Kidney epithelial cell (primary cell): ENCODE measurements at regions not wholly inside any gene's neighbourhood (a gene's known extent, or its start where the extent isn't known, plus 50 kb on each side); places are given as distances from the start of the nearest gene placed in this dataset.
"Not testable (repeated sequence)": the region's sequence is repeated elsewhere in the genome, so short reads cannot be mapped to it uniquely, and the experiment has no call there.

Experiments used
- DNase-seq: peaks from one replicate; pipeline ENCODE4 v3.0.0-alpha.2; 2010; ENCODE audit warnings: low read depth
- H3K27me3 ChIP-seq: 2 replicates; pipeline ENCODE4 v1.6.0; 2011; ENCODE audit warnings: low read length; ENCODE audit not compliant: control insufficient read depth, insufficient read depth
- H3K36me3 ChIP-seq: 2 replicates; pipeline ENCODE4 v1.5.1; 2011; ENCODE audit warnings: low read length; ENCODE audit not compliant: control insufficient read depth, insufficient read depth
- H3K4me3 ChIP-seq: 2 replicates; pipeline ENCODE4 v1.5.1; 2011; ENCODE audit warnings: low read depth, mild to moderate bottlenecking, control low read depth, low read length
- TF ChIP-seq, protein P1 (sequence below): IDR thresholded peaks from 2 replicates; pipeline ENCODE4 v1.5.1; 2011; ENCODE audit warnings: mild to moderate bottlenecking, moderate library complexity, low read length, control low read depth, inconsistent platforms; ENCODE audit not compliant: insufficient read depth, poor library complexity, severe bottlenecking

DNA sequence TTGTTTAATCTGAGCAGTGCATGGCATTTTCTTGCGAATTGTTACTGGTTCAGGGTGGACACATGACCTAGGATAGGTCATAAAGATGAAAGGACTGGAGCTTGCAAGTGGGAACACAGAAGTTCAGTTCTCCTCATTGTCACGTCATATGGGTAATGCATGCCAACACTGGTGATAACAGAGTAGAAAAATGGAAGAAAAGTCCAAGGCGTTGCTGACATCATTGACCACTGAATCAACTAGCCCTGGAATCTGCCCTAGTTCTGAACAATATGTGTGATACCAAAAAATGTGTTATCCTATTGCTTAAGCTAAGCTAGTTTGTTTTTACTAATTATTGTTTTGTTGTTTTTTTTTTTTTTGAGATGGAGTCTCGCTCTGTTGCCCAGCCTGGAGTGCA, 234.2 kb upstream of the MAF start:
- DNase-seq = no peak
- TF ChIP-seq, protein P1, sequence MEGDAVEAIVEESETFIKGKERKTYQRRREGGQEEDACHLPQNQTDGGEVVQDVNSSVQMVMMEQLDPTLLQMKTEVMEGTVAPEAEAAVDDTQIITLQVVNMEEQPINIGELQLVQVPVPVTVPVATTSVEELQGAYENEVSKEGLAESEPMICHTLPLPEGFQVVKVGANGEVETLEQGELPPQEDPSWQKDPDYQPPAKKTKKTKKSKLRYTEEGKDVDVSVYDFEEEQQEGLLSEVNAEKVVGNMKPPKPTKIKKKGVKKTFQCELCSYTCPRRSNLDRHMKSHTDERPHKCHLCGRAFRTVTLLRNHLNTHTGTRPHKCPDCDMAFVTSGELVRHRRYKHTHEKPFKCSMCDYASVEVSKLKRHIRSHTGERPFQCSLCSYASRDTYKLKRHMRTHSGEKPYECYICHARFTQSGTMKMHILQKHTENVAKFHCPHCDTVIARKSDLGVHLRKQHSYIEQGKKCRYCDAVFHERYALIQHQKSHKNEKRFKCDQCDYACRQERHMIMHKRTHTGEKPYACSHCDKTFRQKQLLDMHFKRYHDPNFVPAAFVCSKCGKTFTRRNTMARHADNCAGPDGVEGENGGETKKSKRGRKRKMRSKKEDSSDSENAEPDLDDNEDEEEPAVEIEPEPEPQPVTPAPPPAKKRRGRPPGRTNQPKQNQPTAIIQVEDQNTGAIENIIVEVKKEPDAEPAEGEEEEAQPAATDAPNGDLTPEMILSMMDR = no peak

DNA sequence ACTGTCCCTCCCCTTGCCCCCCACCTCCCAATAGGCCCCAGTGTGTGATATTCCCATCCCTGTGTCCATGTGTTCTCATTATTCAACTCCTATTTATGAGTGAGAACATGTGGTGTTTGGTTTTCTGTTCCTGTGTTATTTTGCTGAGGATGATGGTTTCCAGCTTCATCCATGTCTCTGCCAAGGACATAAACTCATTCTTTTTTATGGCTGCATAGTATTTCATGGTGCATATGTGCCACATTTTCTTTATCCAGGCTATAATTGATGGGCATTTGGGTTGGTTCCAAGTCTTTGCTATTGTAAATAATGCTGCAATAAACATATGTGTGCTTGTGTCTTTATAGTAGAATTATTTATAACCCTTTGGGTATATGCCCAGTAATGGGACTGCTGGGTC, 233.5 kb upstream of the MAF start:
- not testable (repeated sequence) for DNase-seq, H3K4me3 ChIP-seq, H3K36me3 ChIP-seq, H3K27me3 ChIP-seq

More for the DNA sequence above, 234.2 kb upstream of the MAF start:
- no peak overlapping the region for H3K4me3 ChIP-seq
- no peaks in the 10 kb centered on the region for H3K36me3 ChIP-seq
- H3K27me3 ChIP-seq = no peaks in the 10 kb centered on the region

DNA sequence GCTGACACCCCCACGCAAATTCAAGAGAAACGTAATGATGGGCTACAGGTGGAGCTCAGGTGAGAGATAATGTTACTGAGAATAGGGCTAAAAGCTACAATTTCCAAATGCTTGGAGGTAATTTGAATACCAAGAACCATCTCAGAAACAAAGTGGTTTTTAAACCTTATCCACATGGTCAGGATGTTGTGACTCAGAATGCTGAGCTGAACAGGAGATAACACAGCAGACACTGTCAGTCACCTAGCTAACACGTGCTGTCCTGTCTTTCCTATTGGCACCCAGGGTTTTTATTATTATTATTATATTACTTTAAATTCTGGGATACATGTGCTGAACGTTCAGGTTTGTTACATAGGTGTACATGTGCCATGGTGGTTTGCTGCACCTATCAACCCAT, 233.0 kb upstream of the MAF start:
- H3K4me3 ChIP-seq = no peak overlapping the region
- H3K36me3 ChIP-seq = no peaks in the 10 kb centered on the region
- no peak for DNase-seq
- TF ChIP-seq, protein P1 = no peak
- H3K27me3 ChIP-seq = no peaks in the 10 kb centered on the region

DNA sequence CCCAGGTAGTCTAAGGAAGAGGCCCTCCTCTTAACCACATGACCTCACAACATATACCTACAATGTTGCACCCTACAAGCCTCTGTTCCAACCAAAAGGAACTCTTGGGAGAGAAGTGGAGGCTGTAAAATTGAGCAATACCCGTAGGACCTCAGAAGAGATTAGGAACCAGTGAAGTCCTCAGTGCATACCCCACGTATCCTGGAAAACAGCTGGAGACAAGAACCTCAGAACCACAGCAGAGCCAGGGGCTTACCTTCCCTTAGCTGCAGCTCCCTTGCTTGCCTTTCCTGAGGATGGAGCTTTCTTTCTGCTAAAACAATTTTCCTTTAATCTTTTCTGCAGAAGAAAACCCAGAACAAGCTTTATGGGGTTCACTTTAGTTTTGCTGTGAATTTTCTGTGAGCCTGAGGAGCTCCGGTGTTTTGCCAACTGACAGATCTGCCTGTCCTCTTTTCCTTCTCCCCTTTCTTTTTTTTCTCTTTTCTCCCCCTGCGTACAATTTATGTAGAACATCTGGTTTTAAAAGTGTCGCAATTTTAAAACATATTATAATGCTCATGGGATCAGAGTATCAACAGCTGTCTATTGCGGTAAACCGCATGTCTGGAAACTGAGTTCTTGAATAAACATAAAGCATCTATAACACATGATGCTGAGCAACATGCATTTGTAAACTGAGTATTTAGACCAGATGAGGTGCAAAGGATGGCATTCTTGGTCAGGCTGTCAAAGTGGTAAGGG, 226.4 kb upstream of the MAF start:
- TF ChIP-seq, protein P1 = no peak
- Histone ChIP-seq H3K27me3 (no peaks in the 10 kb centered on the region), H3K36me3 (no peaks in the 10 kb centered on the region), H3K4me3 (no peak overlapping the region)
- DNase-seq = no peak

DNA sequence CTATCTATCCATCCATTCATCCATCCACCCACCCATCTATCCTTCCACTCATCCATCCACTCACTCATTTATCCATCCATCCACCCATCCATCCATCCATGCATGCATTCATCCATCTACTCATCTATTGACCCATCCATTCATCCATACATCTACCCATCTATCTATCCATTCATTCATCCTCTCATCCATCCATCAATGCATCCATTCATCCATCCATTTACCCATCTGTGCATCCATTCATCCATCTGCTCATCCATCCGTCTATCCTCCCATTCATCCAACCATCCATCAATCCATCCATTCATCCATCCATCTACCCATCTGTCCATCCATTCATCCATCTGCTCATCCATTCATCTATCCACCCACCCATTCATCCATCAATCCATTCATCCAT, 224.5 kb upstream of the MAF start:
- TF ChIP-seq, protein P1 = no peak
- Histone ChIP-seq H3K27me3 (no peaks in the 10 kb centered on the region), H3K36me3 (no peaks in the 10 kb centered on the region), H3K4me3 (no peak overlapping the region)
- no peak for DNase-seq

DNA sequence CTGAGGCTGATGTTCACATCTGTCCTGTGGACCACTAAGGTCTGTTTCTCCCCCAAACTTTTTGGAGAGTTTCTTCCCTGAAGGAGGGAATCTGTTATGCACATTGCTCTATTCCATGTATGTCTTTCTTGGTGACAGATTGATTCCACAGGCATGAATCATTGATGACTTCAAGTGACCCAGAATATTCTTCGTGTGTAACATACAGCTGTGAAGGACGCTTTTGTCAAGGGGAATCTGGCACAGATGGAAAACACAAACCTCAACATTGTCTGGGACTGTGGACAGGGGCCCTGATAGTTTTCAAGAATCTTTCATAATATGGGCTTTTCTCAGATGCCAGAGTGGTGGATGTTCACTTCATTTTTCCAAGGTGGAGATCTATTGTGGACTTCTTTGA, 223.1 kb upstream of the MAF start:
- TF ChIP-seq, protein P1 = no peak
- H3K36me3 ChIP-seq = no peaks in the 10 kb centered on the region
- H3K4me3 ChIP-seq = no peak overlapping the region
- no peak for DNase-seq
- H3K27me3 ChIP-seq = no peaks in the 10 kb centered on the region
